ENCODE measurements at regions not wholly inside any gene's neighbourhood (a gene's known extent, or its start where the extent isn't known, plus 50 kb on each side); places are given as distances from the start of the nearest gene placed in this dataset.

DNA sequence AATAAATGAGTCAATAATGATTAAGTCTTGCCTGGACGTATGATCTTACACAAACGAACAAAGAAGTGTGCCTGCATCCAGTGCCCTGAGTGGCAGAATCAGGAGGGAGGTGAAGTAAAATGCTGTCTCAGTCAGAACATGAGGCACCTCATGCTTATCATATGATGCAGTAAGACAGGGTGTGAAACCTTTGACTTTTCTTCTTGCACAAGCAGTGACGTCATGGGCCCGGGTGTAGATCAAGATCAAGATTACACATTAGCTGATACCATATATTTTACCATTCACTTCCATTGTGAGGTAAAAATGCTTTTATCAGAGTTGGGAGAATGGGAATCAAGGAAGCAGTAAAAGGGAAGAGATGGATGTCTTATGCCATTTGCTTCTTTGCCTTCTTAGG, 291.6 kb upstream of the PLSCR5 start:
- TF ChIP-seq EZH2 (IDR thresholded peaks at IDR 0.05; ENCODE audit: insufficient read depth, poor library complexity, severe bottlenecking) (no peak), EZH2phosphoT487 (IDR thresholded peaks at IDR 0.05; ENCODE audit: insufficient read depth, low read depth) (no peak)
